Thyroid gland (tissue), 4 donors: ENCODE measurements at regions not wholly inside any gene's neighbourhood (a gene's known extent, or its start where the extent isn't known, plus 50 kb on each side); places are given as distances from the start of the nearest gene placed in this dataset.

ENCODE experiments used
- CTCF ChIP-seq, 6 experiments: fragments of 200-600 bp in 3 of 6; fragments of 450-650 bp in 3 of 6; sonication (generic) in 3 of 6; IDR thresholded peaks; one replicate each; pipeline ENCODE4 v1.5.1; 2016 to 2019; ENCODE audit warnings: antibody characterized with exemption in 6 of 6, mild to moderate bottlenecking in 2 of 6, inconsistent platforms in 1 of 6, moderate library complexity in 1 of 6
- POLR2A ChIP-seq, 2 donors: fragments of 450-650 bp; IDR thresholded peaks; one replicate each; pipeline ENCODE4 v1.6.1; 2017; ENCODE audit warnings: antibody characterized with exemption in 2 of 2, mild to moderate bottlenecking in 2 of 2, moderate library complexity in 1 of 2

DNA sequence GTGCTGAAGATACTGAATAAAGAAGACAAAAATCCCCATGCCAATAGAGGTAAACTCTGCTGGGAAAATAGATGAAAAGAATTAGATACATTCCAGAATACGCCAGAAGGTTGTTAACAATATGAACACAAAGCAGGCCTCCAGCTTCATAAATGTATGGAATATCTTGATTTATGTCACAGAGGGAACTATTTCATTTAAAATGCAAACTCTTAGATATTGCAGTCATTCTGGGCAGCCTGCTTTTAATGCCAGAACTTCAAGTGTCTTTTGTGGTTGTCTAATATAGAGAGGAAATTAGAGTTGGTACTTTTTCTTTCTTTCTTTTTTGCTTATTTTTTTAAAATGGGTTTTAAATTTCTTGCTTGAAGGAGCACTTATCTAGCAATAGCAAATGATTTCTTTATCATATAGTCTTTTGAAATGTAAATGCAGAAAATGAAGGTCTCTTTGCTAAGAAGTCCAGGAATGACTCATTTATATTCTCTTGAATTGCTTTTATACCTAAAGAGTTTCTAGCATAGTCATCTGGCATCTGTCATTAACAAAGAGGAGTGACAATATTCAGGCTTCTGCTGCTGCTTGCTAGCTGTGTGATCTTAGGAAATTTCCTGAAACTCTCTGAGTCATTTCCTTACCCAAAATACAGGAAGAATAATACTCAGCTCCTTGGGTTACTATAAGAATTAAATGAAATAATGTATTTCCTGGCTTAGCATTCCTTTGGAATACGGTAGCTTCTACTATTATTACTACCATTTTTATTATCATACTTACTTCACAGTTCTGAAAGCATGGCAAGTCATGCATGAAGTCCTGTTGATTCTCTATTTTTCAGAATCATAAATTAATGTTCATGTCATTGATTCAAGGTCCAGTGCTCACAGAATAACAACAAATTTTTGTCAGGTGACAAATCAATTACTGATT is 527.6 kb downstream of the DIPK2A start:
- TF ChIP-seq CTCF (IDR thresholded peaks at IDR 0.05) (no peak), POLR2A (IDR thresholded peaks at IDR 0.05) (no peak)
